H1 (cell line): ENCODE measurements at regions not wholly inside any gene's neighbourhood (a gene's known extent, or its start where the extent isn't known, plus 50 kb on each side); places are given as distances from the start of the nearest gene placed in this dataset.

Source experiments
- PHF8 ChIP-seq: fragments of 200-600 bp; sonication (generic); conservative IDR thresholded peaks from 2 replicates; pipeline ENCODE4 v1.7.1; 2012; ENCODE audit warnings: low read depth, mild to moderate bottlenecking, inconsistent platforms, low read length, moderate library complexity
- POLR2AphosphoS5 ChIP-seq: IDR thresholded peaks from 2 replicates; pipeline ENCODE4 v1.6.1; 2011; ENCODE audit warnings: low read depth, low read length
- RBBP5 ChIP-seq: IDR thresholded peaks from 2 replicates; pipeline ENCODE4 v1.7.1; 2012; ENCODE audit warnings: low read depth, mild to moderate bottlenecking, inconsistent platforms, low read length, moderate library complexity, borderline replicate concordance
- SP2 ChIP-seq: IDR thresholded peaks from 2 replicates; pipeline ENCODE4 v1.6.1; 2012; ENCODE audit warnings: mild to moderate bottlenecking, low read length, inconsistent platforms
- USF2 ChIP-seq: IDR thresholded peaks from 2 replicates; pipeline ENCODE4 v1.6.1; 2011; ENCODE audit warnings: low read length, improper control_type of control experiment

DNA sequence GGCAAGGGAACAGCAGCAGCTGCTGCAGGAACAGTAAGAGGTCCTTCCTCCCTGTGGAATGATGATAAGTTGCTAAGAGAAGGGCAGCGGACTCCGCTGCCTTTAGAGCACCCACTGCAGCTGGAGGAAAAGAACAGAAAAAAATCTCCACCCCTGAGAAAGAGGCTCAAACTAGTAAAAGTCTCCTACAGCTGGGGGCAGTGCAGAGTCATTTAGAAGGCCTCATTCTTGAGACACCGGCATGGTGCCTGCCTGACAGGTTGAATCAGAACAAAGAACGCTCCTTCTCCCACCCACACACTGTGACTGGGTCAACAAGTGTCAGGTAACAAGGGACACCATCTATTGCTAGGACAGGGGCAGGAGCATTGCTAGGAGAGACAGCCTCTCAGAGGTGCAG, 188.4 kb downstream of the ABHD5 start (continued):
- TF ChIP-seq USF2: no peak
- TF ChIP-seq PHF8: no peak
- no peak for TF ChIP-seq SP2
- no peak for TF ChIP-seq RBBP5
- no peak for TF ChIP-seq POLR2AphosphoS5
